SK-N-SH (cell line): ENCODE measurements at regions not wholly inside any gene's neighbourhood (a gene's known extent, or its start where the extent isn't known, plus 50 kb on each side); places are given as distances from the start of the nearest gene placed in this dataset.

Experiments
- CTCF ChIA-PET: fragments of 300-600, 350-600 bp; formaldehyde crosslinking; extraction: SDS; loops from one replicate; lab custom pipeline; 2021; lab: Yijun Ruan, JAX
- POLR2A ChIA-PET: fragments of 350-600 bp; sonication (Branson Sonifier 250); formaldehyde crosslinking; extraction: SDS; loops from one replicate; lab custom pipeline; 2020; ENCODE audit warnings: antibody characterized with exemption, inconsistent platforms; lab: Yijun Ruan, JAX
- DNase-seq: peaks from one replicate; pipeline ENCODE4 v3.0.0; 2012
- H2AFZ ChIP-seq: fragments of 200-600 bp; sonication (generic); 2 replicates; pipeline ENCODE4 v1.8.1; 2016; ENCODE audit warnings: antibody characterized with exemption, mild to moderate bottlenecking, low read depth
- H3F3A ChIP-seq: fragments of 200-600 bp; sonication (generic); replicated peaks from 2 replicates; pipeline ENCODE3; 2016; ENCODE audit warnings: antibody characterized with exemption, mild to moderate bottlenecking; ENCODE audit not compliant: insufficient read depth
- H3K27ac ChIP-seq, 2 experiments: fragments of 200-500 bp in 1 of 2; fragments of 200-600 bp in 1 of 2; sonication (Bioruptor generic) in 1 of 2; sonication (generic), shearing (Covaris generic) in 1 of 2; 2 replicates each; pipeline versions ENCODE4 v1.5.1 to v1.6.1; 2014 to 2016; ENCODE audit warnings: low read depth in 2 of 2, inconsistent platforms in 1 of 2, low read length in 1 of 2, mild to moderate bottlenecking in 1 of 2, mixed read lengths in 1 of 2
- H3K27me3 ChIP-seq: fragments of 200-600 bp; sonication (generic), shearing (Covaris generic); 2 replicates; pipeline ENCODE4 v1.6.1; 2016; ENCODE audit warnings: mixed run types; ENCODE audit not compliant: insufficient read depth
- H3K36me3 ChIP-seq, 2 experiments: fragments of 200-500 bp in 1 of 2; fragments of 200-600 bp in 1 of 2; sonication (Bioruptor generic) in 1 of 2; sonication (generic) in 1 of 2; replicated peaks in 1 of 2; 2 replicates each; pipeline versions ENCODE3 to v1.5.1; 2014 to 2016; ENCODE audit warnings: low read length in 1 of 2, mild to moderate bottlenecking in 1 of 2; ENCODE audit not compliant: insufficient read depth in 2 of 2, control insufficient read depth in 1 of 2
- H3K4me1 ChIP-seq, 2 experiments: fragments of 200-500 bp in 1 of 2; fragments of 200-600 bp in 1 of 2; sonication (Bioruptor generic) in 1 of 2; sonication (generic), shearing (Covaris generic) in 1 of 2; 2 replicates each; pipeline versions ENCODE4 v1.5.1 to v1.6.1; 2014 to 2016; ENCODE audit warnings: low read depth in 1 of 2, low read length in 1 of 2, mixed run types in 1 of 2; ENCODE audit not compliant: insufficient read depth in 2 of 2, control insufficient read depth in 1 of 2
- H3K4me2 ChIP-seq: fragments of 200-600 bp; sonication (generic), shearing (Covaris generic); 2 replicates; pipeline ENCODE4 v1.6.1; 2017; ENCODE audit warnings: mixed run types
- H3K4me3 ChIP-seq, 2 experiments: fragments of 200-500 bp in 1 of 2; fragments of 200-600 bp in 1 of 2; sonication (Bioruptor generic) in 1 of 2; sonication (generic), shearing (Covaris generic) in 1 of 2; 2 replicates each; pipeline versions ENCODE4 v1.5.1 to v1.8.1; 2014 to 2016; ENCODE audit warnings: low read depth in 2 of 2, inconsistent platforms in 1 of 2, low read length in 1 of 2, mild to moderate bottlenecking in 1 of 2, mixed read lengths in 1 of 2, moderate library complexity in 1 of 2
- H3K79me2 ChIP-seq: fragments of 200-600 bp; sonication (generic); 2 replicates; pipeline ENCODE4 v1.8.1; 2017; ENCODE audit warnings: mild to moderate bottlenecking; ENCODE audit not compliant: insufficient read depth
- H3K9ac ChIP-seq: fragments of 200-600 bp; sonication (generic); 2 replicates; pipeline ENCODE4 v1.6.1; 2017; ENCODE audit warnings: mixed run types
- H3K9me2 ChIP-seq: fragments of 200-600 bp; sonication (generic); 2 replicates; pipeline ENCODE4 v1.6.1; 2017; ENCODE audit warnings: mixed run types
- H3K9me3 ChIP-seq: fragments of 200-600 bp; sonication (generic); 2 replicates; pipeline ENCODE4 v1.6.1; 2017; ENCODE audit warnings: mixed run types, mild to moderate bottlenecking, moderate library complexity
- H4K20me1 ChIP-seq: fragments of 200-600 bp; sonication (generic); 2 replicates; pipeline ENCODE4 v1.6.1; 2017; ENCODE audit warnings: mild to moderate bottlenecking, mixed run types; ENCODE audit not compliant: insufficient read depth
- CHD2 ChIP-seq: fragments of 150-350 bp; IDR thresholded peaks from 2 replicates; pipeline ENCODE4 v1.6.1; 2018; ENCODE audit warnings: low read length; ENCODE audit not compliant: partially characterized antibody
- FOSL2 ChIP-seq: IDR thresholded peaks from 2 replicates; pipeline ENCODE4 v1.4.0; 2012; ENCODE audit warnings: low read depth, mild to moderate bottlenecking, moderate library complexity, borderline replicate concordance
- IRF3 ChIP-seq: fragments of 150-350 bp; IDR thresholded peaks from 2 replicates; pipeline ENCODE4 v1.6.1; 2016; ENCODE audit warnings: mild to moderate bottlenecking, low read depth, low read length
- NRF1 ChIP-seq: IDR thresholded peaks from 2 replicates; pipeline ENCODE4 v1.6.1; 2012; ENCODE audit warnings: low read depth, mild to moderate bottlenecking, low read length
- POLR2AphosphoS5 ChIP-seq: IDR thresholded peaks from 2 replicates; pipeline ENCODE4 v1.6.1; 2012; ENCODE audit warnings: low read depth, low read length
- RAD21 ChIP-seq: IDR thresholded peaks from 2 replicates; pipeline ENCODE4 v1.6.1; 2012; ENCODE audit warnings: mild to moderate bottlenecking, low read length
- REST ChIP-seq: IDR thresholded peaks from 2 replicates; pipeline ENCODE4 v1.6.1; 2012; ENCODE audit warnings: mild to moderate bottlenecking, low read depth, low read length, moderate library complexity
- SIN3A ChIP-seq: IDR thresholded peaks from 2 replicates; pipeline ENCODE4 v1.6.1; 2012; ENCODE audit warnings: low read depth, mild to moderate bottlenecking, low read length, moderate library complexity, borderline replicate concordance
- TCF12 ChIP-seq: IDR thresholded peaks from 2 replicates; pipeline ENCODE4 v1.4.0; 2012
- TEAD4 ChIP-seq: IDR thresholded peaks from 2 replicates; pipeline ENCODE4 v1.4.0; 2012; ENCODE audit warnings: mild to moderate bottlenecking, borderline replicate concordance; ENCODE audit not compliant: insufficient read depth
- ZBTB33 ChIP-seq: IDR thresholded peaks from 2 replicates; pipeline ENCODE4 v1.4.0; 2012; ENCODE audit warnings: low read depth, borderline replicate concordance
- WGBS: methylation state at CpG from one replicate; pipeline ENCODE4 v1.1.6; 2017; ENCODE audit warnings: low lambda C conversion rate; 5-methylcytosine and 5-hydroxymethylcytosine counted together

DNA sequence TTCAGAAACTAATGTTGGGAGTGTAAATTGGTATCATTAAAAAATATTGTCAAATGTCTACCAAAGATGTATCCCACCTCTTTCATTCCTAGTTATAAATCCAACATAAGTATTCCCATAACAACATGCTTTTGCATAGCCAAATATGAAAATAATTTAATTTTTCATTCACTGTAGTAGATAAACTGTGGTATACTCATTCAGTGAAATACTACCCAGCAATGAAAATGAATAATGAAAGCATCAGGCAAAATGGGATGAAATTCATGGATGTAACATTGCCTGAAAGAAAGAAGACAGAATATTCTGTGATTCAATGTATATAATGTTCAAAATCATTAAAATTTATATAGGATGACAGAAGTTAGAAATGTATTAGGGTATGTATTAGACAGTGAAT is 629.0 kb upstream of the MBL2 start:
- Histone ChIP-seq H3K4me3 (no peak overlapping the region), H3K4me1 (peaks cover 0 to 18% of the 10 kb centered on the region in 2 experiments; a peak in 1 of 4 replicates), H3K9me2 (no peaks in the 10 kb centered on the region), H3K4me2 (no peak overlapping the region), H4K20me1 (no peaks in the 10 kb centered on the region), H3K36me3 (no peaks in the 10 kb centered on the region), H3K79me2 (no peaks in the 10 kb centered on the region), H3K9me3 (no peaks in the 10 kb centered on the region), H3K27me3 (no peaks in the 10 kb centered on the region), H3K9ac (no peak overlapping the region), H3F3A (no peaks in the 10 kb centered on the region), H2AFZ (no peak overlapping the region), H3K27ac (no peak overlapping the region)
- DNase-seq, result no peak
- ChIA-PET CTCF (no interaction called here), POLR2A (no interaction called here)
- TF ChIP-seq TEAD4 (no peak), ZBTB33 (no peak)

- CTCF ChIA-PET, result no interaction called here
- H3K9me3 ChIP-seq, result no peaks in the 10 kb centered on the region
- no peaks in the 10 kb centered on the region for H4K20me1 ChIP-seq
- H3K4me2 ChIP-seq, result no peak overlapping the region
- H3K36me3 ChIP-seq, result no peaks in the 10 kb centered on the region
- H2AFZ ChIP-seq, result no peak overlapping the region
- no peak for TF ChIP-seq POLR2AphosphoS5
- no peak for TF ChIP-seq RAD21
- no peak for TF ChIP-seq REST
- H3K9ac ChIP-seq, result no peak overlapping the region
- WGBS, result 32% methylated on average over 1 of the region's 2 CpGs
- no peaks in the 10 kb centered on the region for H3K27me3 ChIP-seq
- no peak overlapping the region for H3K4me3 ChIP-seq
- H3F3A ChIP-seq, result no peaks in the 10 kb centered on the region
- no peak overlapping the region for H3K27ac ChIP-seq
- no peak for DNase-seq
- no peaks in the 10 kb centered on the region for H3K79me2 ChIP-seq
- no peaks in the 10 kb centered on the region for H3K9me2 ChIP-seq
- no peaks in the 10 kb centered on the region for H3K4me1 ChIP-seq
- POLR2A ChIA-PET, result no interaction called here
Observed at GRCh38 chr10:53396876-53397275, 624.3 kb upstream of the MBL2 start.

DNA sequence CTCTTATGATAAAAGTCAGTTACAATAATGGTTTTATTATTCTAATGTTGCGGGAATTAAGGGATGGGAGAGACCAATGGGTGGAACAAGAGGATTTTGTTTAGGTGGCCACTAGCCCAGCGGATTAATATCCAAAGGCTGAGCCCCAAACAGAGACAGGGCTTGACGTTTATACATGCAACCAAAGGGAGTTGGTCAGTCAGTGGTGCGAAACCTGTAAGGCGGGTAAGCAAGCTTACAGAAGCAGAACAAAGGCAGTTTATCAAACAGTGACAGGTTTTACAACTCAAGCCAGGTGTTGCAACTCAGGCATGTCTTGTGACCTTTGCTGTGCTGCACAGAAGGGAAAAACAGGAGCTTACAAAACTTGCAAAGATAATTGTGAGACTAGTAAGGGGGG is 622.9 kb upstream of the MBL2 start:
- Histone ChIP-seq H3K27ac (no peak overlapping the region), H3K4me1 (no peaks in the 10 kb centered on the region), H3K36me3 (no peaks in the 10 kb centered on the region), H3K4me2 (no peak overlapping the region), H3K9ac (no peak overlapping the region), H3K79me2 (no peaks in the 10 kb centered on the region), H3K9me2 (no peaks in the 10 kb centered on the region), H3F3A (no peaks in the 10 kb centered on the region), H3K9me3 (no peaks in the 10 kb centered on the region), H3K27me3 (no peaks in the 10 kb centered on the region), H2AFZ (no peak overlapping the region), H4K20me1 (no peaks in the 10 kb centered on the region), H3K4me3 (no peak overlapping the region)
- no peak for DNase-seq
- ChIA-PET POLR2A (no interaction called here), CTCF (interaction anchor here (1.9 kb wide), 1 partner anchor 8 kb away, joined by 5 read pairs; no protein-coding TSS in a partner anchor)
- 53% methylated on average over 5 of the region's 5 CpGs for whole genome bisulfite sequencing
- TF ChIP-seq CHD2 (no peak), SIN3A (no peak), REST (no peak), FOSL2 (no peak), IRF3 (no peak), TCF12 (no peak), NRF1 (no peak)
